GM12892 (cell line): ENCODE measurements at regions not wholly inside any gene's neighbourhood (a gene's known extent, or its start where the extent isn't known, plus 50 kb on each side); places are given as distances from the start of the nearest gene placed in this dataset.
"Not testable (repeated sequence)": the region's sequence is repeated elsewhere in the genome, so short reads cannot be mapped to it uniquely, and the experiment has no call there.

ENCODE experiments used
- POLR2A ChIP-seq: IDR thresholded peaks from 2 replicates; pipeline ENCODE4 v1.6.1; 2011; ENCODE audit warnings: low read depth, low read length, control low read depth
- POLR2AphosphoS5 ChIP-seq: IDR thresholded peaks from 2 replicates; pipeline ENCODE4 v1.6.1; 2011; ENCODE audit warnings: low read depth, low read length, control low read depth
- TAF1 ChIP-seq: IDR thresholded peaks from 2 replicates; pipeline ENCODE4 v1.6.1; 2011; ENCODE audit warnings: low read depth, mild to moderate bottlenecking, control low read depth, low read length, borderline replicate concordance

DNA sequence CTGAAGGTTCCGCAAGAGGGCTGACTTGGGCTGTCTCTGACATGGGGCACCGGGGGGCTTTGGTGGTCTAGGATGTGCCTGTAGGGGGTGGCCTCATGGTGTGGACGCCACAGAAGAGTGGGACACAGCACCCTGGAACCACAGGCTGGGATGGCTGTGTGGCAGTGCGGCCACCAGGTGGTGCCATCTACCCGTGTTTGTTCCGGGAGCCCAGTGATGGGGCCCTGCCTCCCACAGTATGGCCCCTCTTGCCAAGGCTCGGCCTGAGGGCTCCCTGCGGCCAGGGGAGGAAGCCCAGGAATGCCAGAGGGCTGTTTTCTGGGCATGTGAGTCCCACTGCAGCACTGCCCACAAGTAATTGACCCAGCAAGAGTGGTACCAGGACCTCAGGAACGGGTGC lies 180.2 kb upstream of the AKAP13 start:
- TF ChIP-seq POLR2AphosphoS5, TAF1, POLR2A: not testable (repeated sequence)
